ENCODE measurements at regions not wholly inside any gene's neighbourhood (a gene's known extent, or its start where the extent isn't known, plus 50 kb on each side); places are given as distances from the start of the nearest gene placed in this dataset.
"Not testable (repeated sequence)": the region's sequence is repeated elsewhere in the genome, so short reads cannot be mapped to it uniquely, and the experiment has no call there.

DNA sequence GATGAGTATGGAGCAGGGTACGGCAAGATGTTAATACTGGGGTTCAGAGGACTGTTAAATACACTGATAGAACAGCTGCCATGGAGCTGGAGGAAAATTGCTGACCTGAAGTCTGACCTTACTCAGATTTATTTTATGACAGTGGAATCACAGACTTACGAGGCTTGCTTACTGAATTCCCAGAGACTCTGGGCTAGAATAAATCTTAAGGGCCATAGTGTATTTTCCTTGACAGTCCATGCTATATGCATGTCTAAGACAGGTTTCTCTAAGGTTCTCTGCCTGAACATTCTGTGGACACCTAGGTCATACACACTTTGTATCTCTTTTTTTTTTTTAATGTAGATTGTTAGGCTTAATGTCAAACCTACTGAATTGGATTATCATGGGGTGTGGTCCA, 633.2 kb upstream of the ACTRT1 start:
- Histone ChIP-seq H3K4me3 (ENCODE audit: low read depth, low read length) (no peak overlapping the region), H3K36me3 (ENCODE audit: control insufficient read depth, insufficient read depth, low read length) (no peaks in the 10 kb centered on the region), H3K27me3 (ENCODE audit: control insufficient read depth, insufficient read depth, low read length) (no peaks in the 10 kb centered on the region)
- TF ChIP-seq CTCF (IDR thresholded peaks at IDR 0.05; ENCODE audit: insufficient read depth, low read length, severe bottlenecking), result no peak
- no peak for FAIRE-seq
- DNase-seq (ENCODE audit: low read depth), result no peak

- Histone ChIP-seq H3K27me3 (ENCODE audit: control insufficient read depth, insufficient read depth, low read length) (no peaks in the 10 kb centered on the region), H3K36me3 (ENCODE audit: control insufficient read depth, insufficient read depth, low read length) (no peaks in the 10 kb centered on the region), H3K4me3 (ENCODE audit: low read depth, low read length) (no peak overlapping the region)
- TF ChIP-seq CTCF (IDR thresholded peaks at IDR 0.05; ENCODE audit: insufficient read depth, low read length, severe bottlenecking), result no peak
- FAIRE-seq, result no peak
- no peak for DNase-seq (ENCODE audit: low read depth)
Measured at GRCh38 chrX:128676651-128677050, 624.4 kb upstream of the ACTRT1 start.

- H3K4me3 ChIP-seq (ENCODE audit: low read depth, low read length); FAIRE-seq; H3K36me3 ChIP-seq (ENCODE audit: control insufficient read depth, insufficient read depth, low read length); H3K27me3 ChIP-seq (ENCODE audit: control insufficient read depth, insufficient read depth, low read length); DNase-seq (ENCODE audit: low read depth): not testable (repeated sequence)
Measured at GRCh38 chrX:128674326-128675086, 622.3 kb upstream of the ACTRT1 start.

- DNase-seq (ENCODE audit: low read depth), result no peak
Measured at GRCh38 chrX:128664211-128664610, 612.0 kb upstream of the ACTRT1 start.

DNA sequence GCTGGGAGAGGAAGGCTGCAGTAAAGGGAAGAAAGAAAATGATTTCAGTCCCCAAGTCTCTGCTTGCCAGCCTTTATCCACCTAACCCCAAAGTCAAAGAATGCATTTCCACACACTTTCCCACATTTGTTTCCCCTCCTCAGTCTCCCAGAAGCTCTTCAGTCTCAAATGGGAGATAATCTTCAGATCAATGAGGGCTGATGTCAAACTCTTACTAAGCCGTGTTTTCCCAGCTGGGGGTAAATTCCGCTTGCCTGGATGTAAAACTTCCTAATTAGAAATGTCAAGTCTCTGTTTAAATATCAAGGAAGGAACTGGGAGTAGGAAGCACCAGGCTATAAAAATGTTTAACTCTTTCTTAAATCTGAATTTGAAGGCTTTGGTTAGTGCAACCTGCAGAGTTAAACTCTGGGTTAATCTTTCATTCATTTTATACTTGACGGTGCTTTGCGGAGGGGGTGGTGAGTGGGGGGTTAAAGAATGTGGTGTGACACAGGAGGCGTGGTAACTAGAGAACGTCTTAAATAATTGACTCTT, 601.4 kb upstream of the ACTRT1 start:
- DNase-seq (ENCODE audit: low read depth), result no peak
- FAIRE-seq, result no peak
- no peak for TF ChIP-seq CTCF (IDR thresholded peaks at IDR 0.05; ENCODE audit: insufficient read depth, low read length, severe bottlenecking)
- Histone ChIP-seq H3K4me3 (ENCODE audit: low read depth, low read length) (no peak overlapping the region), H3K27me3 (ENCODE audit: control insufficient read depth, insufficient read depth, low read length) (no peaks in the 10 kb centered on the region), H3K36me3 (ENCODE audit: control insufficient read depth, insufficient read depth, low read length) (no peaks in the 10 kb centered on the region)

More at GRCh38 chrX:128664211-128664610, 612.0 kb upstream of the ACTRT1 start:
- no peaks in the 10 kb centered on the region for H3K27me3 ChIP-seq (ENCODE audit: control insufficient read depth, insufficient read depth, low read length)
- H3K36me3 ChIP-seq (ENCODE audit: control insufficient read depth, insufficient read depth, low read length), result no peaks in the 10 kb centered on the region
- no peak for TF ChIP-seq CTCF (IDR thresholded peaks at IDR 0.05; ENCODE audit: insufficient read depth, low read length, severe bottlenecking)
- H3K4me3 ChIP-seq (ENCODE audit: low read depth, low read length), result no peak overlapping the region
- no peak for FAIRE-seq

DNA sequence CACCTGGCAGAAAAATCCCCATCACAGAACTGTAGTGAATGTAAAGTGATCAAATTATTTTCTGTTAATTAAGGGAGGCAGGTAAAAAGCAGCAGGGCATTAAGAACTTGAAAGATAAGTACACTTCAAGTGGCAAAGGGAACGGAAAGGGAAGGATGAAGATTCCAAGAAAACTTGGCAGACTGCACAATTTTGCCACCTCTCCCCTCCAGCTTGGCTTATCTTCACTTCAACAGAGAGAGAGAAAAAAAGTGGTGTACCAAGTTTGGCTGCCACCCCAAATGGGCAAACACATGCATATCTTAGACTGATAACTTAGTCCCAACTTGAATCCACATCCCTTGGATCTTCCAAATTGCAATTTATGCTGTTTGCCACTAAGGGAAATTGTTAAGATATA, 598.1 kb upstream of the ACTRT1 start:
- no peak for FAIRE-seq
- H3K4me3 ChIP-seq (ENCODE audit: low read depth, low read length), result no peak overlapping the region
- no peaks in the 10 kb centered on the region for H3K27me3 ChIP-seq (ENCODE audit: control insufficient read depth, insufficient read depth, low read length)
- no peak for DNase-seq (ENCODE audit: low read depth)
- no peaks in the 10 kb centered on the region for H3K36me3 ChIP-seq (ENCODE audit: control insufficient read depth, insufficient read depth, low read length)
- no peak for TF ChIP-seq CTCF (IDR thresholded peaks at IDR 0.05; ENCODE audit: insufficient read depth, low read length, severe bottlenecking)

Data from bronchial epithelial cell (primary cell).